ENCODE measurements at regions not wholly inside any gene's neighbourhood (a gene's known extent, or its start where the extent isn't known, plus 50 kb on each side); places are given as distances from the start of the nearest gene placed in this dataset.

- no peak overlapping the region for H3K27ac Mint-ChIP-seq
- peaks cover 13% of the 10 kb centered on the region for H3K27me3 Mint-ChIP-seq (ENCODE audit: low read depth)
These were observed 486.2 kb downstream of the VRK1 start for GRCh38 chr14:97283426-97283825.

GRCh38 chr14:97283841-97284240, 486.7 kb downstream of the VRK1 start:
- peaks cover 2% of the 10 kb centered on the region for H3K4me1 Mint-ChIP-seq (ENCODE audit: low read depth)
- H3K9me3 Mint-ChIP-seq, result no peaks in the 10 kb centered on the region
- H3K36me3 Mint-ChIP-seq (ENCODE audit: low read depth), result no peaks in the 10 kb centered on the region
- no peak overlapping the region for H3K27ac Mint-ChIP-seq
- H3K4me3 Mint-ChIP-seq, result no peak overlapping the region
- peaks cover 18% of the 10 kb centered on the region for H3K27me3 Mint-ChIP-seq (ENCODE audit: low read depth)

More at GRCh38 chr14:97283426-97283825, 486.2 kb downstream of the VRK1 start:
- Mint-ChIP-seq H3K36me3 (ENCODE audit: low read depth) (no peaks in the 10 kb centered on the region), H3K9me3 (no peaks in the 10 kb centered on the region), H3K4me3 (no peak overlapping the region), H3K4me1 (ENCODE audit: low read depth) (peaks cover 2% of the 10 kb centered on the region)

DNA sequence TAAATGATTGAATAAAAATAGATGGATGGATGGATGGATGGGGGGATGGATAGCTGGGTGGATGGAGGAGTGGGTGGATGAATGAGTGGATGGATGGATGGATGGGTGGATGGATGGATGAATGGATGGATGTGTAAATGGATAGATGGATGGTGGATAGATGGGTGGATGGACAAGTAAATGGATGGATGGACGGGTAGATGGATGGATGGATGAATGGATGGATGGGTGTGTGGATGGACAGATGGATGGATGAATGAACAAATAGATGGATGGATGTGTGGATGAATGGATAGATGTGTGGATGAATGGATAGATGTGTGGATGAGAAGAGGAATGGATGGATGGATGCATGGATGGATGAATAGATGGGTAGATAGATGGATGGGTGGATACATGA, 490.8 kb downstream of the VRK1 start:
- Mint-ChIP-seq H3K36me3 (ENCODE audit: low read depth) (no peaks in the 10 kb centered on the region), H3K27ac (no peak overlapping the region), H3K4me3 (no peak overlapping the region), H3K27me3 (ENCODE audit: low read depth) (peaks cover 34% of the 10 kb centered on the region), H3K4me1 (ENCODE audit: low read depth) (peaks cover 16% of the 10 kb centered on the region), H3K9me3 (no peaks in the 10 kb centered on the region)

DNA sequence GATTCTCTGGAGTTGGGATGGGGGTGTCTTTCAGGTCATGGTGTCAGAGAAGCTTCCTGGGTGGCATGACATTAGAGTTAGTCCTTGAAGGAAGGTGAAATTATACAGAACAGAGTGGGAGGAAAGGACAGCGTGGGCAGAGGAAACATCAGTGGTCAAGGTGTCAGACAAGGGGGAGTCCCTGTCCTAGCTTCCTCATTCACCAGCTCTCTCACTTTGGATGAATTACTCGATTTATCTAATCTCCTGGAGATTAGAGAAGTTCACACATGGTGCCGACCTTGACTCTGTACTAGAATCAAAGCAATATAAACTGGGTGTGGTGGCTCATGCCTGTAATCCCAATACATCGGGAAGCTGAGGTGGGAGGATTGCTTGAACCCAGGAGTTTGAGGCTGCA, 492.9 kb downstream of the VRK1 start:
- no peaks in the 10 kb centered on the region for H3K9me3 Mint-ChIP-seq
- no peak overlapping the region for H3K4me3 Mint-ChIP-seq
- no peaks in the 10 kb centered on the region for H3K36me3 Mint-ChIP-seq (ENCODE audit: low read depth)
- H3K4me1 Mint-ChIP-seq (ENCODE audit: low read depth), result peaks cover 16% of the 10 kb centered on the region
- no peak overlapping the region for H3K27ac Mint-ChIP-seq
- peaks cover 55% of the 10 kb centered on the region for H3K27me3 Mint-ChIP-seq (ENCODE audit: low read depth)

DNA sequence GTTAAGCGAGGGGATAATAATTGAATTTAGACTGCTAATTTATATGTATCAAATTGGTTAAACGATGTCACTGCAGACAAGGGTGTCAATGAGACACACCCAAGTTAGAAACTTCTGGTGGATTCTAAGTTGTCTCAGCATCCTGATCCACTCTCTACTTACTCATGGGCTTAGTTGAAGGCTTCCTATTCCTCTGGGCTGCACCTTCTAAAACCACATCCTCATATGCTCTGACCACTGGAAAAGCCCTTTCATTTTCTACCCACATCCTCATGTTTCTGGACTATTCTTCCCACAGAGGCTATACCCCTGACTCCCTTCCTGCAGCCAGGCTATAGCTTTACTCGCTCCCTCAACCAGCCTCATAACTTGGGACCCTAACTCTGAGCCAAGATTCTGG, 493.8 kb downstream of the VRK1 start:
- H3K4me1 Mint-ChIP-seq (ENCODE audit: low read depth), result peaks cover 16% of the 10 kb centered on the region
- no peaks in the 10 kb centered on the region for H3K36me3 Mint-ChIP-seq (ENCODE audit: low read depth)
- H3K9me3 Mint-ChIP-seq, result no peaks in the 10 kb centered on the region
- H3K27ac Mint-ChIP-seq, result no peak overlapping the region
- peaks cover 62% of the 10 kb centered on the region for H3K27me3 Mint-ChIP-seq (ENCODE audit: low read depth)
- no peak overlapping the region for H3K4me3 Mint-ChIP-seq

DNA sequence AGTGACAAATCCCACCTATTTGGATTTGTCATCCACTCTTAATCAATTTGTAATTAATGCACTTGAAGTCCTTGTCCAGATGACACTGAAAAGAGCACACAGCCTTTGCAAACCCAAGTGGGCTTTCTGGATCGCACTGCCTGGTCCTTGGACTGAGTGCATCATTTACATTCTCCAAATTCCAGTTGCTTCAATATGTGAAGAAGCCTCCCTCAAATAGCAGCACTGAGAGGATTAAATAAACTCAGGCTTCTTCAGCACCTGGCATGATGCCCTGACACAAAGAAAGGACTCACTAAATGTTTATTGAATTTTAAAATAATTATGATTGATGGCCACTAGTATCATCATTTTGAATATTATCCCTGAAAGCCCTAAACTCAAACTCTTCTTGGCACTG, 496.5 kb downstream of the VRK1 start:
- no peak overlapping the region for H3K4me3 Mint-ChIP-seq
- H3K27me3 Mint-ChIP-seq (ENCODE audit: low read depth), result peaks cover 54% of the 10 kb centered on the region
- H3K27ac Mint-ChIP-seq, result no peak overlapping the region
- peaks cover 16% of the 10 kb centered on the region for H3K4me1 Mint-ChIP-seq (ENCODE audit: low read depth)
- no peaks in the 10 kb centered on the region for H3K36me3 Mint-ChIP-seq (ENCODE audit: low read depth)
- no peaks in the 10 kb centered on the region for H3K9me3 Mint-ChIP-seq

DNA sequence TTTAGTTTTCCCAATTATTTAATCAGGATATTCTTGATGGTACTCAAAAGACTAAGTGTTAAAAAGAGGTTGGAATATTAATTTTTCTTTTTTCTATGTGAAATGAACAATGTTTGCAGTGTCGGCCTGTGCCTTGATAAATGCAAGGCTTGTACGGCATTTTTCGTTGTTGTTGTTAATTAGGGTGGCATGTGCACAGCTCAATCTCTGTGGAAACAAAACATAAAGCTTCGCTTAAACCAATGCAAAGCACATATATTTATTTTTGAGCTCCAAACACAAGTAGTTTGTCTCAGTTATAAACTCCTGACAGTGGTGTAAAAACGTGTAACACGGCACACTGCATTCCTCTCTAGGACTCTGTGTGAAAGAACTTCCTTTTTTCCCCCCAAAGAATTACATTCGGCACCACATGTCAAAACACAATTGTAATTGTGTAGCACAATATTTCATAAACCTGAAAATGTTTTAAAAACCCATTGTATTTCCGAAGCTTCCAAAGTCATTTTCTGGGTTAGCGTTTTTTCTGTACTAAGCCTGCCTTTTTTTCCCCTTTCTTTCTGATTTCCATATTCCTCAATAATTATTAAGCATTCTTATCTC, 498.0 kb downstream of the VRK1 start:
- Mint-ChIP-seq H3K27me3 (ENCODE audit: low read depth) (peaks cover 49% of the 10 kb centered on the region), H3K36me3 (ENCODE audit: low read depth) (no peaks in the 10 kb centered on the region), H3K4me1 (ENCODE audit: low read depth) (peaks cover 19% of the 10 kb centered on the region), H3K9me3 (no peaks in the 10 kb centered on the region), H3K4me3 (no peak overlapping the region), H3K27ac (no peak overlapping the region)

DNA sequence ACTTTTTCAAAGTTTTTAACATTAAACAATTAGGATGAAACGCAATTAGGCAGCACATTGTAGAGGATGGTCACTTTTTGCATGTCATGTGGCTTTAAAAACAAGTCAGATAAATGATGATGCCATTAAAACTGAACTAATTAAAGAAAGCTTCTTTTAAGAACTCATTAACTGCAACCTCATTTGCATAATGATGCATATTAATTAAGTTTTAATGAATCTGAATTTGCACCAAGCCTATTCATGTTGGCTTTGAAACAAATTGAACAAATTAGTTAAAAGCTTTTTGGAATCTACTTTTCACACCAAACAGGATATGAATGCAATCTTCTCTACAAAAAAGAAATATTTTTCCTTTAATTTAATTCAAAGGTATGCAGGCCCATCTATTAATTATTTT, 499.0 kb downstream of the VRK1 start:
- no peaks in the 10 kb centered on the region for H3K9me3 Mint-ChIP-seq
- peaks cover 12% of the 10 kb centered on the region for H3K4me1 Mint-ChIP-seq (ENCODE audit: low read depth)
- peaks cover 54% of the 10 kb centered on the region for H3K27me3 Mint-ChIP-seq (ENCODE audit: low read depth)
- H3K36me3 Mint-ChIP-seq (ENCODE audit: low read depth), result no peaks in the 10 kb centered on the region
- H3K4me3 Mint-ChIP-seq, result no peak overlapping the region
- no peak overlapping the region for H3K27ac Mint-ChIP-seq

DNA sequence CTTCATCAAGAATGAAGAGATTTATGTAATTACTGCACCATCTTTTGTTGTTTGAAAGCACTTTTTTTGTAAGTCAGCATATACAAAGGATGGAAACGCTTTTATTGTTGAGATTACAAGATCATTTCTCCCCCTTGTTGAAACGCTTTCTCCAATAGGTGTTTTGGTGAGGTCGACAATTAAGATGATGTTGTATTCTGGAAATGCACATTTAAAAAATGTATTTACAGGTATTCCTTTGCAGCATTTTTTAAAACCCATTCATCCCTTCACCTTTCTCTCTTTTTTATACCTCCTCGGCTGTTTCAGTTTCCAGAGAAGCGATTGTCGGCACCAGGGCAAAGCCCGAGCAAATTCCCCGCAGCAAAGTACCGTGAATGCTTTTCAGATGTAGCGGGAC, 499.9 kb downstream of the VRK1 start:
- Mint-ChIP-seq H3K4me1 (ENCODE audit: low read depth) (peaks cover 9% of the 10 kb centered on the region), H3K4me3 (no peak overlapping the region), H3K27me3 (ENCODE audit: low read depth) (peaks cover 53% of the 10 kb centered on the region), H3K36me3 (ENCODE audit: low read depth) (no peaks in the 10 kb centered on the region), H3K9me3 (no peaks in the 10 kb centered on the region), H3K27ac (no peak overlapping the region)

DNA sequence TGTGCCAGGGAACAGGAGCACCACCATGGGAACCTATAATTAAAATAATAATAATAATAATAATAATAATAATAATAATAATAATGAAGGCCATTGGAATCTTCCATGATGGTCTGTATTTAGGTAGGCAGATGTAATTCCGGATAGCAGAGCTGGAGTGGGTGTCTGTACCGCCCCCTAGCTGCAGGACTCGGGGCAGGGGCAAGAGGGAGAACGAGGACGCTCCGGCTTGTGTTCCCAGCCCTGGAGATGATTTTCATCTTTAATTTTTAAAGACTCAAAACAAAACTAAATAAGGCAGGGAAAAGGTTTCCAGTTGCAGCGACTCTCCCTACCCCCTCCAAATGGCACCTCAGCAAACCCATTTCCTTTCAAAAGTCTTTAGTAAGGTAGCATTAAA, 501.1 kb downstream of the VRK1 start:
- Mint-ChIP-seq H3K4me3 (no peak overlapping the region), H3K27ac (no peak overlapping the region), H3K4me1 (ENCODE audit: low read depth) (peaks cover 9% of the 10 kb centered on the region), H3K36me3 (ENCODE audit: low read depth) (no peaks in the 10 kb centered on the region), H3K9me3 (no peaks in the 10 kb centered on the region), H3K27me3 (ENCODE audit: low read depth) (peaks cover 41% of the 10 kb centered on the region)

DNA sequence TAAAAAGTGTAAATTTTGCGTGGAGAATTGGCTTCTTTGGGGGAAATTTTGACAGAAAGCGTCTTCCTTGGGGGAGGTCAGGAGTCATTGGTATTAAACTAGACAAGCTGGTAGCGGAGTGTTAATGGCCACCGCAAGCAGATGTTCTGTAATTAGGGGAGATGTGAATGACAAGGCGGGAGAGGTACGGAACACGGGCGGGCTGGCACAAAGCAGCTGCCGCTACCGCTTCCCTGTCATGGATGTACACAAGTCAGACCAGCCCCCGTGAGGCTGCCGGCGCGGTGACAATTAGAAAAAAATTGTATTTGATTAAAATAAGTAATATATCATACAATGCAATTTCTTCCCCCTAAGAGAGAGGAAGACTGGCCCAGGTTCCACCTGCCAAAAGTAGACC, 501.6 kb downstream of the VRK1 start:
- H3K36me3 Mint-ChIP-seq (ENCODE audit: low read depth), result no peaks in the 10 kb centered on the region
- peaks cover 37% of the 10 kb centered on the region for H3K27me3 Mint-ChIP-seq (ENCODE audit: low read depth)
- peaks cover 9% of the 10 kb centered on the region for H3K4me1 Mint-ChIP-seq (ENCODE audit: low read depth)
- no peaks in the 10 kb centered on the region for H3K9me3 Mint-ChIP-seq
- H3K4me3 Mint-ChIP-seq, result no peak overlapping the region
- no peak overlapping the region for H3K27ac Mint-ChIP-seq

GRCh38 chr14:97299661-97300060, 502.5 kb downstream of the VRK1 start:
- no peak overlapping the region for H3K4me3 Mint-ChIP-seq
- no peaks in the 10 kb centered on the region for H3K36me3 Mint-ChIP-seq (ENCODE audit: low read depth)
- no peak overlapping the region for H3K27ac Mint-ChIP-seq
- H3K4me1 Mint-ChIP-seq (ENCODE audit: low read depth), result peaks cover 10% of the 10 kb centered on the region
- H3K9me3 Mint-ChIP-seq, result no peaks in the 10 kb centered on the region
- H3K27me3 Mint-ChIP-seq (ENCODE audit: low read depth), result peaks cover 28% of the 10 kb centered on the region

- no peaks in the 10 kb centered on the region for H3K9me3 Mint-ChIP-seq
- no peak overlapping the region for H3K4me3 Mint-ChIP-seq
- no peaks in the 10 kb centered on the region for H3K36me3 Mint-ChIP-seq (ENCODE audit: low read depth)
- H3K27ac Mint-ChIP-seq, result no peak overlapping the region
- peaks cover 17% of the 10 kb centered on the region for H3K27me3 Mint-ChIP-seq (ENCODE audit: low read depth)
- H3K4me1 Mint-ChIP-seq (ENCODE audit: low read depth), result peaks cover 22% of the 10 kb centered on the region
These were observed 504.9 kb downstream of the VRK1 start for GRCh38 chr14:97301931-97302559.

DNA sequence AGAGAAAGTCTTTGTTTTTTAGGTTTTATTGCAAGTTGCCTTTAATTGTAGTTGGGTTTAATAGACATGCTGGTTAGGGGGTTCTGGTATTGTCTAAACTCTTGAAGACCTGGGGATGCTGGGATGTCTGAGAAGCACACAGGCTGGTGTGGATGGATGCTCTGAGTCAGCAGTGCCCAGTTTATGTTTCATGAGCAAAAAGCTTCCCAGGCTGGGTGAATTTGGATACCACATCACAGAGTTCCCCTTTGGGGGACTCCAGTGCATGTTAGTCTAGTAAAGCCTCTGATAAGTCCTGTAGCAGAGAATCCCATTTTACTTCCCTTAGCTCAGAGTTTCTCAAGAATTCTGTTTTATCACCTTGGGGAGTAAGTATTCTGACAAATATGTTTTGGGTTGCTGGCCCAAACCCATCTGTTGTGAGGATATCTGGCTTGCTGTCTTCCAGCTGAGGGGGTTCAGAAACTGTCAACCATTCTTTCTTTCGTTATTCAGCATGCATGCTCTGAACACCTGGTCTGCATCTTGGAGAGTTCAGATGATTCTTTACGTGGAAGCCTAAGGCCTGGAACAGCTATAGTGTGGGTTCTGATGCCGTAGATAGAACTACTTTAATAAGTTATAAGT, 509.1 kb downstream of the VRK1 start:
- Mint-ChIP-seq H3K4me3 (no peak overlapping the region), H3K36me3 (ENCODE audit: low read depth) (no peaks in the 10 kb centered on the region), H3K27ac (no peak overlapping the region), H3K27me3 (ENCODE audit: low read depth) (no peaks in the 10 kb centered on the region), H3K4me1 (ENCODE audit: low read depth) (peaks cover 24% of the 10 kb centered on the region), H3K9me3 (no peaks in the 10 kb centered on the region)

GRCh38 chr14:97306760-97307246, 509.6 kb downstream of the VRK1 start:
- H3K27ac Mint-ChIP-seq, result peak overlapping the region; percentile 62
- H3K4me1 Mint-ChIP-seq (ENCODE audit: low read depth), result peaks cover 28% of the 10 kb centered on the region
- no peaks in the 10 kb centered on the region for H3K9me3 Mint-ChIP-seq
- no peaks in the 10 kb centered on the region for H3K27me3 Mint-ChIP-seq (ENCODE audit: low read depth)
- H3K36me3 Mint-ChIP-seq (ENCODE audit: low read depth), result no peaks in the 10 kb centered on the region
- no peak overlapping the region for H3K4me3 Mint-ChIP-seq

Data from T-helper 1 cell treated with Interleukin-12 subunit alpha and Interleukin-12 subunit beta and Interleukin-4 antibody, amounts not matched to agents 30 μg/mL and 1 μg/mL, for 36 hours (primary cell).